ENCODE measurements at regions not wholly inside any gene's neighbourhood (a gene's known extent, or its start where the extent isn't known, plus 50 kb on each side); places are given as distances from the start of the nearest gene placed in this dataset.
"Not testable (repeated sequence)": the region's sequence is repeated elsewhere in the genome, so short reads cannot be mapped to it uniquely, and the experiment has no call there.

DNA sequence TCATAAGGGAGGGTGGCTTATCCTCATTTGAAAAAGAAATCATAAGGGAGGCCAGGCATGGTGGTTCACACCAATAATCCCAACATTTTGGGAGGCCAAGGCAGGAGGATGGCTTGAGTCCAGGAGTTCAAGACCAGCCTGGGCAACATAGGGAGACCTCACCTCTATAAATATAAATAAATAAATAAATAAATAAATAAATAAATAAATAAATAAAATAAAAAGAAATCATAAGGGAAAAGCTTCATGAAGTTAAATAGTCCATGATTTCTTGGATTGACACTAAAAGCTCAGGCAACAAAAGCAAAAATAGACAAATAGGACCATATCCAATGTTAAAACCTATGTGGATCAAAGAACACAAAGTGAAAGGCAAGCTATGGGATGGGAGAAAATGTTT, 62.2 kb upstream of the SFTPD start:
- TF ChIP-seq, protein P1, sequence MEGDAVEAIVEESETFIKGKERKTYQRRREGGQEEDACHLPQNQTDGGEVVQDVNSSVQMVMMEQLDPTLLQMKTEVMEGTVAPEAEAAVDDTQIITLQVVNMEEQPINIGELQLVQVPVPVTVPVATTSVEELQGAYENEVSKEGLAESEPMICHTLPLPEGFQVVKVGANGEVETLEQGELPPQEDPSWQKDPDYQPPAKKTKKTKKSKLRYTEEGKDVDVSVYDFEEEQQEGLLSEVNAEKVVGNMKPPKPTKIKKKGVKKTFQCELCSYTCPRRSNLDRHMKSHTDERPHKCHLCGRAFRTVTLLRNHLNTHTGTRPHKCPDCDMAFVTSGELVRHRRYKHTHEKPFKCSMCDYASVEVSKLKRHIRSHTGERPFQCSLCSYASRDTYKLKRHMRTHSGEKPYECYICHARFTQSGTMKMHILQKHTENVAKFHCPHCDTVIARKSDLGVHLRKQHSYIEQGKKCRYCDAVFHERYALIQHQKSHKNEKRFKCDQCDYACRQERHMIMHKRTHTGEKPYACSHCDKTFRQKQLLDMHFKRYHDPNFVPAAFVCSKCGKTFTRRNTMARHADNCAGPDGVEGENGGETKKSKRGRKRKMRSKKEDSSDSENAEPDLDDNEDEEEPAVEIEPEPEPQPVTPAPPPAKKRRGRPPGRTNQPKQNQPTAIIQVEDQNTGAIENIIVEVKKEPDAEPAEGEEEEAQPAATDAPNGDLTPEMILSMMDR (IDR thresholded peaks at IDR 0.05): not testable (repeated sequence)
- not testable (repeated sequence) for TF ChIP-seq POLR2A (IDR thresholded peaks at IDR 0.05)

Measured in adrenal gland (tissue), 5 donors.